AG04450 (cell line): ENCODE measurements at regions not wholly inside any gene's neighbourhood (a gene's known extent, or its start where the extent isn't known, plus 50 kb on each side); places are given as distances from the start of the nearest gene placed in this dataset.

Source experiments
- CTCF ChIA-PET: fragments of 300-600, 350-600 bp; formaldehyde crosslinking; extraction: SDS; loops from one replicate; lab custom pipeline; 2022; ENCODE audit warnings: antibody characterized with exemption, inconsistent platforms; lab: Charles Lee
- POLR2A ChIA-PET: fragments of 350-600 bp; formaldehyde crosslinking; extraction: SDS; loops from one replicate; lab custom pipeline; 2021; ENCODE audit warnings: antibody characterized with exemption, inconsistent platforms; lab: Yijun Ruan, JAX
- DNase-seq: peaks from one replicate; pipeline ENCODE4 v3.0.0-alpha.2; 2011; ENCODE audit warnings: low read depth, low spot score
- H3K27ac ChIP-seq: one replicate; pipeline ENCODE4 v1.5.1; 2012; ENCODE audit warnings: low read depth, low read length, control low read depth
- H3K27me3 ChIP-seq: one replicate; pipeline ENCODE4 v1.6.0; 2012; ENCODE audit warnings: low read length; ENCODE audit not compliant: control insufficient read depth, insufficient read depth
- H3K4me3 ChIP-seq: 2 replicates; pipeline ENCODE4 v1.5.1; 2011; ENCODE audit warnings: mild to moderate bottlenecking, low read depth, low read length, control low read depth
- H3K9me3 ChIP-seq: 2 replicates; pipeline ENCODE4 v1.5.1; 2012; ENCODE audit warnings: low read length; ENCODE audit not compliant: control insufficient read depth, insufficient read depth
- CTCF ChIP-seq: IDR thresholded peaks from 2 replicates; pipeline ENCODE4 v1.5.1; 2011; ENCODE audit warnings: low read depth, low read length, control low read depth, inconsistent platforms

GRCh38 chr2:107218208-107218607, 332.2 kb upstream of the ST6GAL2 start:
- DNase-seq, result no peak
- no peaks in the 10 kb centered on the region; the same call in 1 of the 2 replicates for H3K9me3 ChIP-seq
- ChIA-PET POLR2A (no interaction called here), CTCF (no interaction called here)
- H3K4me3 ChIP-seq, result no peak overlapping the region
- H3K27ac ChIP-seq, result no peak overlapping the region
- no peaks in the 10 kb centered on the region for H3K27me3 ChIP-seq
- no peak for TF ChIP-seq CTCF

GRCh38 chr2:107222466-107222865, 336.5 kb upstream of the ST6GAL2 start:
- no peaks in the 10 kb centered on the region for H3K9me3 ChIP-seq
- no peak overlapping the region for H3K4me3 ChIP-seq
- ChIA-PET CTCF (no interaction called here), POLR2A (no interaction called here)
- no peaks in the 10 kb centered on the region for H3K27me3 ChIP-seq
- DNase-seq, result no peak
- TF ChIP-seq CTCF, result no peak
- H3K27ac ChIP-seq, result no peak overlapping the region

- ChIA-PET CTCF (no interaction called here), POLR2A (no interaction called here)
- TF ChIP-seq CTCF, result no peak
These were observed 349.7 kb upstream of the ST6GAL2 start for GRCh38 chr2:107235491-107236254.

GRCh38 chr2:107242811-107243210, 356.8 kb upstream of the ST6GAL2 start:
- CTCF ChIA-PET, result no interaction called here
- POLR2A ChIA-PET, result no interaction called here
- no peak overlapping the region for H3K4me3 ChIP-seq
- H3K27ac ChIP-seq, result no peak overlapping the region
- no peaks in the 10 kb centered on the region for H3K27me3 ChIP-seq
- no peak for DNase-seq
- H3K9me3 ChIP-seq, result no peaks in the 10 kb centered on the region
- TF ChIP-seq CTCF, result no peak

More at GRCh38 chr2:107235491-107236254, 349.7 kb upstream of the ST6GAL2 start:
- no peak for DNase-seq
- H3K27ac ChIP-seq, result no peak overlapping the region
- H3K27me3 ChIP-seq, result no peaks in the 10 kb centered on the region
- H3K9me3 ChIP-seq, result peaks cover 3% of the 10 kb centered on the region; the same call in 1 of the 2 replicates
- no peak overlapping the region for H3K4me3 ChIP-seq

- POLR2A ChIA-PET, result no interaction called here
- CTCF ChIA-PET, result no interaction called here
- no peak for DNase-seq
- Histone ChIP-seq H3K4me3 (no peak overlapping the region), H3K27me3 (no peaks in the 10 kb centered on the region), H3K9me3 (peaks cover 7% of the 10 kb centered on the region; the same call in 1 of the 2 replicates), H3K27ac (no peak overlapping the region)
- no peak for TF ChIP-seq CTCF
These were observed 363.0 kb upstream of the ST6GAL2 start for GRCh38 chr2:107248932-107249331.
